CD1c-positive myeloid dendritic cell (primary cell): ENCODE measurements at regions not wholly inside any gene's neighbourhood (a gene's known extent, or its start where the extent isn't known, plus 50 kb on each side); places are given as distances from the start of the nearest gene placed in this dataset.

Source experiments
- DNase-seq: peaks from one replicate; pipeline ENCODE4 v3.0.0-alpha.2; 2016; ENCODE audit errors: extremely low spot score

- DNase-seq: no peak
Measured at GRCh38 chr9:115209601-115210306, 91.8 kb upstream of the TNC start.

- no peak for DNase-seq
Measured at GRCh38 chr9:115210699-115211098, 92.7 kb upstream of the TNC start.

GRCh38 chr9:115211413-115212124, 93.6 kb upstream of the TNC start:
- DNase-seq: no peak

DNA sequence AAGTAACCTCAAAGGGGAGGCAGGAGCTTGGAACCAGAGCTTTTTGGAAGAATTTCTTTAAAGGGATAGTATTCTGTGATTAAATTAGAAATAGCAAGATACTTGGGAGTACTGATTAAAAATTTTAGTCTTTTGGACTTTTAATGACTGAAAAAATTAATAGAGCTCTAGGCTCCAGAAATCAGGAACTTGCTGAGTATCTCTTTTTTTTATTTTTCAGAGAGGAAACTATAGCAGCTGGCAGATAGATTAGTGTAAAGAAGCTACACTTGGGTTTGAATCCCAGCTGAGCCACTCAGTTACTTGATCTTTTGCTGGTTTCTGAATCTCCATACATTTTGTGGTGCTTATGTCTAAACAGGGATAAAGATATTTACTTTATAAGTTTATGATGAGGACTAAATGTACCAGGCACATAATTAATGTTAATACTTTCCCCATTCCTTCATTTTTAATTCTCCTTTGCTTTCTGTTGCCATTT, 94.2 kb upstream of the TNC start:
- no peak for DNase-seq

DNA sequence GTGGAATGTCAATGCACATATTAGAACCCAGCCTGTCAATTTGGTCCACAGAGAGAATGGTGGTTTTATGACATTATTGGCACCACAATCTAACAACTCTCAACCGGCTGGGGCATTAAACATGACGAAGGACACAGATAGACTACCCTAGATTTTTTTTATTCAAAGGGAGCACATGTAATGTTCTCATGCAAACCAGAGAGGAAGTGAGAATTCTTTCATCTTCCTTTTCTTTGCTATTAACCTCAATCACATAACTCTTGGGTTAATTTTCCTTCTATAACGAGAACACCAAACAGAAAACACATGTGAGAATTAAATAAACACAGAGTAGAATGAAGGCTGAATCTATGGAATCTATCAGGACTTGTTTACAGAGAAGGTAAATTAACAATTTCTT, 94.9 kb upstream of the TNC start:
- no peak for DNase-seq

DNA sequence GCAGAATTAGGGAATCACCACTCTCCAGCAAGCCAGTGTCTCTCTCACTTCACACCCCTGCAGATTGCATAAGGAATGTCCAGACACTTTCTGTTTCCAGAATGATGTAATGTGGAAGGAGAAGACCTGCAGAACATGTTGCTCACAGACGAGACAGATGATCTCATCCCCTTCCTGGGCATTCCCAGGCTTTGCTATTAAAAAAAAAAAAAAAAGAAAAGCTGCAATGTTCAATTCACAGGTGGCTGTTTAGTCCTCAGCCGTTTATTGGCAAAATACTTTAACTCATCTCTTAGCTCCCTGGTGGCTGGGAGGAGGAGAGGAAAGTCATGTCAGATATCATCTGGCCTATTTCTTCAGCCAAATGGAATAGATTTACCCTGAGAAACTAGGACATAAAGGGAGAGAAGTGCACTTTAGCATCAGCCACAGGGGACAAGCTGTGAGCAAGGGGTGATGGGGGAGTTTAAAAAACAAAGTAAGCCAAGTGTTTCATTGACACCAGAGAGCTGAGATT, 95.9 kb upstream of the TNC start:
- DNase-seq: no peak

DNA sequence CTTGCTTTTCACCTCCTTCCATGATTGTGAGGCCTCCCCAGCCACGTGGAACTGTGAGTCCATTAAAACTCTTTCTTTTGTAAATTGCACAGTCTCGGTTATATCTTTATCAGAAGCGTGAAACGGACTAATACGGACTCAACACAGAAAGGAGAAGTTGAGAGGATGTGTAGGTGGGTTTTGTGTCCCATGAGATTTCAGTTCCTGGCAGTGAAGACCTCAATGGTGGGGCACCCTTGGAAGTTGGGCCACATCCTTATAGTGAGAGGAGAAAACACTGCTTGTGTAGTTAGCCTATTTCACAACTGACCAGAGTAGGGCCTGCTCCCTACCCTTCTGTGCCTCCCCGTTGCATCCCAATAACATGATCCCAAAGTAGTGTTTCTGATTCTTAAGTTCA, 98.9 kb upstream of the TNC start:
- DNase-seq: peak; percentile 51

DNA sequence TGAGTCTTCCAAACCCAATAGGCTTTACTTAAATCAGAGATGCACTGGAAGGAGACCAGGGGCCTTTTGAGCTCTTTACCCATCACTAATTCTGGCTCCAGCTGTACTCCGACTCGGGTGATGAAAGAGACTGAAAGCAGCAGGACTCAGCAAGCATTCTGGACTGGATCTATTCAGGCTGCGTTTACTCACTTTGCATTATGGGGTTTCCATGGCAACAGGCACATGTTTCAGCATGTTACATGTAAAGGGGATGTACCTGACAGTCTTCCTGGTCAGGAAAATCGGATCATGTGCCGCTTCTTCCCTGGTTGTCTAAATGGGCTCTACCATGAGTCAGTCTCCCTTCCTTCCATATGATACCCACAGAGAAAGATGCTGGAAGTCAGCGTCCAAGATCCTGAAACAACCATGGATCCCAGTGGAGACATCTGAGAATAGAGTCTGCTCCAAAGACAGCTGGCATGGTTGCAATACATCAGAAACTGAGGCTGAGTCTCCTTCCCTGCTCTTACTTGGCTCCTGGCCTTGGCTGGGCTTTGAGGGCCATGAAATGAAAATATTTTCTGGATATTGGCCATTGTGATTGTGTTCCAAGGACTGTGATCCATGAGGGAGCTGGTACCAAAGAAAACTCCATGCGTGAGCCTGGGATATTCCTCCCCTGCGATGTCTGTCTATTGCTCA, 102.5 kb upstream of the TNC start:
- DNase-seq: no peak

DNA sequence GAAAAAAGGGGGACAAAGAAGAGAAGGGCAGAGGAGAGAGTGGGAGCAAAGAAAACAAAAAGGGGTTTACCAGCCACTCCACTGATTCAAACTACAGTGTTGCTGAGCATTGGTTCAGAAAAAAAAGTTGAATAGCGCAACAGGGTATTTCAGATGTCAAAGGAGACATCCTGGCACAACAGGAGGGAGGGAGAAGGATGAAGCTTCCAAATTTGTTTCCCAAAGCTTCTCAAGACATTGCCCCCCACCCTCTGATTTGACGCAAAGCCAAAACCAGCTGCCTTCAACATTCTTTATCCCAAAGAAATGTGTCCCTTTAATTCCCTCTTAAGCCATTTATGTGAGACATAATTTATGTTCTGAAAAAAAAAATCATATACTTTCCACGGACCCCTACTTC, 105.5 kb upstream of the TNC start:
- DNase-seq: no peak

DNA sequence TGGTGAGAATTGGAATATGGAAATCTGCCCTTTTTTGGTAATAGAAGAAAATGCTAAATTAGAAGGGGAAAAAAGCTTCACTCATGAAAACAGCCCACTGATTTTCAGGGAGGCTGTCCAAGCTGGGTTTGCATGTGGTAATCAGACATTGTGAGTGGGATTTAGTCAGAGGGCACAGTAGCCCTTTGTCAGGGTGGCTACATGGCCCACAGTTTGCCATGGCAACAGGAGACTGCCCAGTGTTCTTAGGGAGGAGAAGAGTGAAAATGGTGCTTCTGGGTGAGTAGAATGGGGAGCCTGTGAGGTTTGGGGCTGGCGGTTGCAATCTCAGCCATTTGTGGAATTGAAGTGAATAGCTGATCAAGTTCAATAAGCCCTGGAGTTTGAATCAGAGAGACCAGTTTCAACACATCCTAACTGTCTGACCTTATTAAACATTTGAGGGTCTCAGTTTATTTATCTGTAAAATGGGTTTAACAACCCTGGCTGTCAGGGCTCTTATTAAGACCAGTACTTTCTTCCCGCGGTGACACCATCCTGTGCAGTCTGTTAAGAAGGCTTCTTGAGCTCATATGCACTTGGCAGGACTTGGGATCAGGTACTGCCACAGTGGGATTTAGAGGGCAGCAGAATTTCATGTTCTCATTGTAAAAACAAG, 107.6 kb upstream of the TNC start:
- DNase-seq: no peak

GRCh38 chr9:115226152-115226551, 108.2 kb upstream of the TNC start:
- no peak for DNase-seq

GRCh38 chr9:115229496-115229895, 111.5 kb upstream of the TNC start:
- DNase-seq: no peak

GRCh38 chr9:115230924-115231515, 113.1 kb upstream of the TNC start:
- DNase-seq: no peak

DNA sequence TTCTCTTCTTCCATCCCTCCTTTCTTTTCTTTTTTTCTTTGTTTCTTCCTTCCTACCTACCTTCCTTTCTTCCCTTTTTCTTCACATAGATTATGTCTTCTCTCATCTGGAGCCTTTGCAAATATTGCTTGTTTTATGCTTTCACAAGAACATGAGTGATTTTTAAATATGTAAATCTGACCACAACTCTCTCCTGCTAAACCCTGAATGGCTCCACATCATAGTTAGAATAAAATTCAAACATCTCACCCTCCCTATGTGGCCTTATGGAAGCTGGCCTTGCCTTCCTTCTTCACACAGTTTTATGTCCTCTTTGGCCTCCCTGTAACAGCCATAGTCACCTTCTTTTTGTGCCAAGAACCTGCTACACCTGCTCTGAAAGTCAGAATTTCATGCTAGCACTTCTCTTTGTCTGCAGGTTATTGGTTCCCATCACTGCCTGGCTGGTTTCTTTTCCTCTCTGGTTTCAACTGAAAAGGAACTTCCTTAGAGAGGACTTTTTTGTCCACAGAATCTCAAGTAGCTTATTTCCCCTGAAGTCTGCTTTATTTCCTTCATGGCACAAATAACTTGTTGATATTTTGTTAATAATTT, 114.3 kb upstream of the TNC start:
- DNase-seq: no peak

DNA sequence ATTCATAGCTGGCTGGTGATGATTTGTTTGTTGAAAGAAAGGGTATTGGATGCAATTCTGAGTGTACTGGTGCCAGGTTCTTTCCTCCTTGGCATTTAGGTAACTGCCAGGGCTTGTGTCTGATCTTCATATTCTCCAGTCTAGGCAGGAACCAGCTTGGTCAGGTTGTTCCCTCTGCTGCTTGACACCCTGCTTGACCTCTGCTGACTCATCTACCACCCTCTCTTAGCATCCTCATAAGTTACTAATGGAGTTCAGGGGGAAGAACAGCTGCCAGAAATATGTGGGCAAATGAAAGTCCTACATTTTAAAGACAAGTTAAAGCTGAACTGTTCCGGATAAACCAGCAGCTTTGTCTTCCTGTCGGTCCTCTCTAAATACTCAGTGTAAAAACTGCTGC, 116.1 kb upstream of the TNC start:
- peak; percentile 18 for DNase-seq

DNA sequence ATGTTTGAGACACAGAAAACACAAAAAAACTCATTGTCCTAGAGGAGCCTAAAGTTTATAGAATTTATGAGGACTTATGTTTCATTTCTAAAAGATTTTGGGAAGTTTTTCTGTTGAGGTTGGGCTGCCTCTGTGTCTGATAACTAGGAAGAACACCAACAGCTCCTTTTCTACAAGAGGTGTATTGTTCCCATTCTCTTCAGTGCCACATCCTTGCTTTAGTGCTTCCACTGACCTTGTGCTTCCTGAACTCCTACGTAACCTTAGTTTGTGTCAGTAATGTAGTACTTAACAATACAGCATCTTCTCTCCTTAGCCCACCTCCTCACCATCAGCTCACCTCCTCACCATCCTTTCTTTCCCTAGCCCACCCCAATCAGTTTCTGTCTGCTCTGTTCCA, 117.3 kb upstream of the TNC start:
- no peak for DNase-seq

GRCh38 chr9:115237385-115237998, 119.5 kb upstream of the TNC start:
- no peak for DNase-seq

DNA sequence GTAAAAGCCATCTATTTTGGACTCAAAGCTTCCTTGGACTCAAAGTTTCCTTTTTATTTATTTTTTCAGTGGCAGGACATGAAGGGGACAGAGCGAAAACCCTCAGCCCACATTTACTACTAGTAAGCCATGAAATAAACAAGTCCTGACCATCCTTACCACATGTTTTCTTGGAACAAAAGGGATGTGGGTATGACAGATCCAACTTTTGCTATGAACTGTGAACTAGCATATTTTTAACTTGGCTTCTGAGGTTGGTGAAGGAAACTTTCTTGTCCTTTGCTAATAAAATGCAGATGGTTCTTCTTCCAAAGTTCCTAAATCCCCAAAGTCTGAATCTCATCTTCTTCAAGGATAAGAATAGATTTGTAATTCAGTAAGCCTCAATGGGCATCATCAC, 122.7 kb upstream of the TNC start:
- DNase-seq: no peak

DNA sequence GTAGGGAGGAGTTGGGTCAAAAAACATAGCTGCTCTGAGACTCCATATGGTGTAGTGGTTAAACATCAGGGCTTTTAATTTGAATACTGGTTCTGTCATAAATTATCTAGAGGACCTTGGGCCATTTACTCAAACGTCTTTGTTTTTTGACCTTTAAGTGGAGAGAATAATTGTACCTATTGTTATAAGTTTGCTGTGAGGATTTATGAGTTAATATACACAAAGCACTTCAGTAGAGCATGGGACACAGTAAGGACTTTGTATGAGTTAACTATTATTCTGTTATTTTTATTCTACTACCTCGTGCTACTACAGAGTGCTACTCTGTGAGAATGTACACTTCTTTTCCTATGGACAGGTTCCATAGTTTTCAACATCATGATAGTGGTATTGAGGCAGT, 123.7 kb upstream of the TNC start:
- DNase-seq: no peak

- DNase-seq: no peak
Measured at GRCh38 chr9:115249488-115249887, 131.5 kb upstream of the TNC start.

DNA sequence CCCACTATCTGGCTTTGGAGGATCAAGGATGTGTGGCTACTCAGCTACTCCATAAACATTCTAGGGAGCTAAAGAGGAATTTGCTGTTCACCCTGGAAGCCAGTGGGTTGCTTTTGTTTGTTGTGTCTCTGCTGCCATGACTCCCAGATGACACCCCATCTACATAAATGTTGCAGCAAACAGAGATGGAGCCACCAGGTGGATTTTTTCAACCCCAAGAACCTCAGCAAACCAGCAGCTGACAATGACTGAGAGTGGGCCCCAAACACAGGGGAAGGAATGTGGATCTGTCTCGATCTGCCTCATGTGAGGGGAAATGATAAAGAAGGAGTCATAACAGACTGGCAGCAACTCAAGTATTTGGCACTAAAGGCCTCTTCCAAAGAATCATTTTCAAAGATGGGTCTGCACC, 132.7 kb upstream of the TNC start:
- no peak for DNase-seq
